Umbilical cord (tissue), 1 donor: ENCODE measurements at regions not wholly inside any gene's neighbourhood (a gene's known extent, or its start where the extent isn't known, plus 50 kb on each side); places are given as distances from the start of the nearest gene placed in this dataset.
"Not testable (repeated sequence)": the region's sequence is repeated elsewhere in the genome, so short reads cannot be mapped to it uniquely, and the experiment has no call there.

ENCODE experiments used
- DNase-seq: peaks from one replicate; pipeline ENCODE4 v3.0.0-alpha.2; 2015; ENCODE audit warnings: low spot score

DNA sequence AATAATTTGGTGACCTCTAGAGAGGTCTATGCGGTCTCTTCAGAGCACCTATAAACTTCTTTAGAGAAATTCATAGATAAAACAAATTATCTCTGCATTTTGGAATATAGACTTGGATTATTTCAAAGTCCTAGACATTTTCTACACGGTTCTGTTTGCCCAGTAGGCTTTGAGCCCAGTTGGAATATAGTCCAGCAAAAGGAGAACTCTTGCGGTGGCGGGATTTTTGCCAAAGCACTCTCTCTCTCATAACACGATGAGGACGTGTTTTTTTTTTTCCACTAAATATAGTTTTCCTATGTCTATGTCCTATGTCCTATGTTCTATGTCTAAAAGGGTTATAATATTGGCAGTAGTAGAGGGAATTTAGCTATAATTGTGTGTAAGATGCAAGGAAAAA lies 164.9 kb upstream of the AGR3 start:
- no peak for DNase-seq

DNA sequence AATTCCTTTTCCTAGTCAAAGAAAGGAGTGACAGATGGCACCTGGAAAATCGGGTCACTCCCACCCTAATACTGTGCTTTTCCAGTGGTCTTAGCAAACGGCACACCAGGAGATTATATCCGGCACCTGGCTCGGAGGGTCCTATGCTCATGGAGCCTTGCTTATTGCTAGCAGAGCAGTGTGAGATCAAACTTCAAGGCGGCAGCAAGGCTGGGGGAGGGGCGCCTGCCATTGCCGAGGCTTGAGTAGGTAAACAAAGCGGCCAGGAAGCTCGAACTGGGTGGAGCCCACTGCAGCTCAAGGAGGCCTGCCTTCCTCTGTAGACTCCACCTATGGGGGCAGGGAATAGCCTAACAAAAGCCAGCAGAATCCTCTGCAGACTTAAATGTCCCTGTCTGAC lies 171.4 kb upstream of the AGR3 start:
- not testable (repeated sequence) for DNase-seq

DNA sequence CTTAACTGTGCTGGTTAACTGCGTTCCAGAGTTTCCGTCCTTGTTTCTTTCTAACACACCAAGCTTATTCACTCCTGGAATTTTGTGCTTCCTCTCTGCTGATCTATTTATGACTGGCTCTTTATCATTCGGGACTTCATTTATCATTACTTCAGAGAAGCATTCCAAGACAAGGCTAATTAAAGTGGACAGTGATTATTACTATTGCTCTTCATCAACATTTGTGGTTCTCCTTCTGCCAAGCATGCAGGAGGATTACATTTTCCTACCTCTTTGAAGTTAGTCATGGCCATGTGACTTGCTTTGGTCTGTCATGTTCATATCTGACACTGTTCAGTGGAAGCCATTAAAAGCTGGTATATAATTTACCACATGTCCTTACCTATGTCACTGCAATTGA lies 172.4 kb upstream of the AGR3 start:
- no peak for DNase-seq

DNA sequence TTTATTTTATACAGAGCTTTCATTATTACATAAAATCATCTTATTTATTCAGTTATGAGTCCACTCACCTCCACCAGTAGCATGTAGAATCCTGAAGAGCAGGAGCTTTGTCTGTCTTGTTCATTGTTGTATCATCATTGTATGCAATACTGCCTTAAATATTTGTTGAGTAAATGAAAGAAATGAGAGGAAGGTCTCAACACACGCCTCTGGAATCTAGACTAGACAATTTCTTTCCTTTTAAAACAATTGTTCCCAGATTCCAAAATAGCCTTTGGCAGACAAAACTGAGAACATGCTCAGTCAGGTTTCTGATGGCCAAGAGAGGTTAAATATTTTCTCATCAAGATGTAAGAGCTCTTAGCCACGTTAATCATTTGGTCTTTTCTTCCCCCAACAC lies 173.1 kb upstream of the AGR3 start:
- no peak for DNase-seq

- no peak for DNase-seq
These were observed 173.8 kb upstream of the AGR3 start for GRCh38 chr7:17055596-17055995.

GRCh38 chr7:17056491-17057142 lies 174.8 kb upstream of the AGR3 start:
- DNase-seq = no peak

GRCh38 chr7:17057143-17057509 lies 175.3 kb upstream of the AGR3 start:
- DNase-seq = no peak

GRCh38 chr7:17058568-17058967 lies 176.8 kb upstream of the AGR3 start:
- DNase-seq = peak; percentile 21

DNA sequence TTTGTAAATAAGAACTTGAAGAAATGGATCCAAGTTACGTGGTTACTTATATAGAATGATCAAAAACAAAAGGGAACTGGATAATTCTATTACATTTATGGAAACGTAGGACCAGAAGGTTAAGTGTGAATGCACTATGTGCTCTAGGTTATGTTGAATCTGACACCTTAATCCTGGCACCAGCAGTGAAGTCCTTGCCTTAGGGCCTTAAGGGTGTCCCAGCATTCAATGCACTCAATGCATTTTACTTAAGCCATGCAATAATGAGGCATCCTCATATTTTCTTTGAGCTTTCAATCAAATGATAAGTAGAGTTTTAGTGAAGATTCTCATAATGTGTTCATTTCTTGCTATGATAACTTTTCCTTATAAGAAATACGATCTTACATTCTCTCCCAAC lies 178.3 kb upstream of the AGR3 start:
- no peak for DNase-seq

GRCh38 chr7:17061443-17061842 lies 179.7 kb upstream of the AGR3 start:
- no peak for DNase-seq

DNA sequence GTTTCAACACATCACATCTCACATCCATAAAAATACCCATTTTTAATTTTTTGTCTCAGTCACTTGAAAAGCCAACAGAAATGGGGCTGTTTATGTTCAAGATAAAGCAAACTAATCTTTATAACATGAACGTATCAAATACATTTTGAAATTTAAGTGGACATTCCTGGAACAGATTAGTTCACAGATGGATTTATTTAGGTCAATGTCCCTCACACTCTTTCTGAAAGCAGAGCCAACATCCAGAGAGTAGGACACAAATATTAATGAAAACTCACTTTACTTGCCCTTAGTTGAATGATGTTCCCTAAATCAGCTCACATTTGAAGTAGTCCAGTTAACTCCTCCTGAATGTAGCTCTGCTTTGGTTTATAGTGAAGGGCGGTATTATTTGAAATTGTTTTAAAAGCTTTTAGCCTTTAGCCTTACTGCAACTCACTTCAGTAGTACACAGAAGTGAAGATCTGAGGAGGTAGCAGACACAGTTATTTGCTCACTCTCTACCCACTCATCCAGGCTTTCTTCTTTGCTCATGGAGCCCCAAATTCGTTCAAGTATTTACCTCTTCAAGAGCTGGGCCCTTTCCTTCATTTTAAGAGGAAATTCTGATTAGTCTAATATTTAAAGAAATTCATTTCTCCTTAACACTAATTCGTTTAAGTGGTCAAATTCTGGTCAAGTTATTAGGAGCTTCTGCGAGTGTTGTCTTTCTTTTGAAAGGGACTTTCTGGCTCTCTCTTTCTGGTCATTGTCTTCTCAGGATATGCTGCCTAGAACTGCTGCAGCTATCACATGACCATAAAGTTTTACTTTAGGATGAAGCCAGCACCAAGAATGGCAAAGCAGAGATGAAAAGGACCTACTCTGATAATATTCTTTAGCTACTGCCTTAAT lies 180.6 kb upstream of the AGR3 start:
- DNase-seq = peak; percentile 90

GRCh38 chr7:17063045-17063383 lies 181.2 kb upstream of the AGR3 start:
- no peak for DNase-seq

GRCh38 chr7:17067691-17068090 lies 185.9 kb upstream of the AGR3 start:
- no peak for DNase-seq

DNA sequence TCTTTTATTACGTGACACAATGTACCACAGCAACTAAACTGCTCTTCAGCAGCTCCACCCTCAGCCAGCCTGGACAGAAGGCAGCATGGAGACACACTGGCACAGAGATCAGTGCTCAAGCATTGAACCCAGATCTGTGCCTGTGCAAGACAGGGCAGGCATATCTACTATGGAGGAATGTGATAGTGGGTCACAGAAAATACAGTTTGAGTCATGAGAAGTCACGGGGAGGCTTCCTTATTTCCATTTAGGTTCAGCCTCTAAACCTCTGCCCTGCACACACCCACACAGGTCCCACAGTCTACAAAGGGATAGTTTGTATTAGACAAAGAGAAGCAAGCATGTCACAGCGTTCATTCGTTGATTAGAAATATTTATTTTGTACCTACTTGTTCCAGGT lies 187.4 kb upstream of the AGR3 start:
- DNase-seq = no peak

GRCh38 chr7:17070231-17070708 lies 188.5 kb upstream of the AGR3 start:
- no peak for DNase-seq

DNA sequence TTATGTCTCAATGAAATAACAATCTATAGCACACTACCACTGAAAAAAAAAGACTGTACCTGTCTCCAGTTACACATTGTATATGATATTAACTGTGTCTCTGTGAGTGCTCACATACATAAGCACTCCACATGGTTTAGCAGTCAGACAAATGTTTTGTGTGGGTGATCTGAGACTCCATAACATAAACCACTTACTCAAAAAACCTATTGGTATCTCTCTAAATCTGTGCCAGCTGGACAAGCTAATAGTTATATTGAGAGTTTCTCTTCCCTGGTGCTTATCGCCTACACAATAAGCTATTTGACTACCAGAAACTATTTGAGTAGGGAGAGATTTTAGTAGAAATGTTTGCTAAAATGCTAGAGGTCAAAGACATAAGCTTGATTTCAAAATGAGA lies 190.1 kb upstream of the AGR3 start:
- no peak for DNase-seq

- DNase-seq = no peak
These were observed 193.9 kb upstream of the AGR3 start for GRCh38 chr7:17075601-17076255.

- DNase-seq = no peak
These were observed 196.5 kb upstream of the AGR3 start for GRCh38 chr7:17078298-17078697.

- DNase-seq = no peak
These were observed 201.8 kb upstream of the AGR3 start for GRCh38 chr7:17083392-17084165.

DNA sequence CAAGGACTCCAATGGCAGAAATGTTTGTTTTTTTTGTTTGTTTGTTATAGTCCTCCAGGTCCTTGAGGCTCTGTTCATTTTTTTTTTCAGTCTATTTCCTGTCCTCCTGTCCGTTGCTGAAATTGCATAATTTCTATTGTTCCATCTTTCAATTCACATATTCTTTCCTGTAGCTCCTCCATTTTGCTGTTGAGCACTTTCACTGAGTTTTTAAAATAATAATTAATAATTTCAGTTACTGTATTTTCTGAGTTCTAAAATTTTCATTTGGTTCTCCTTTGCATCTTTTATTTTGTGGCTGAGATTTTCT lies 202.3 kb upstream of the AGR3 start:
- no peak for DNase-seq

DNA sequence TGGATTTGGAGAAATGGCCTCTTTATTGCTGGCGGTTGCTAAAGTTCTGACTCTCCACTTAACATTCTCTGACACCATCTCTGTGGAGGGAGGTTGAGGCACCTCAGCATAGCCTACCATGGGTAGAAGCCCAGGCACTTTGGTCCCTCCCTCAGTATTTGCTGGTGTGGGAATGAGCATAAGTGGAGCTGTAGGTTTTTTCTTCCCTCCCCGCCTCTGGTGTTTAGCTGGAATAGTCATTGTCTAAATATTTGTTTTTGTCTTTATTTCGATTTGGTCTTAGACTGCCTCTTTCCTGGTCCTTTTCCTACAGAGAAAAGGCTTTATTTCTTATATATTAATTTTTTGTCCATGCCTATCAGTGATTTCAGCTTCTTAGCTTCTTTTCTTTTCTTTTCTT lies 203.4 kb upstream of the AGR3 start:
- DNase-seq = no peak

GRCh38 chr7:17086403-17086802 lies 204.6 kb upstream of the AGR3 start:
- DNase-seq = no peak
